Spinal cord (tissue), 9 donors: ENCODE measurements at regions not wholly inside any gene's neighbourhood (a gene's known extent, or its start where the extent isn't known, plus 50 kb on each side); places are given as distances from the start of the nearest gene placed in this dataset.

Experiments used
- DNase-seq, 6 donors: peaks; one replicate each; pipeline versions ENCODE4 v3.0.0 to v3.0.0-alpha.2; 2013 to 2015; ENCODE audit warnings: low spot score in 6 of 6, low read depth in 4 of 6
- H3K27ac ChIP-seq: one replicate; pipeline ENCODE4 v1.5.1; 2013; ENCODE audit warnings: low read depth, low read length, control low read depth
- H3K27me3 ChIP-seq: one replicate; pipeline ENCODE4 v1.6.1; 2013; ENCODE audit warnings: low read length; ENCODE audit not compliant: control insufficient read depth, insufficient read depth
- H3K36me3 ChIP-seq: one replicate; pipeline ENCODE4 v1.6.1; 2013; ENCODE audit warnings: low read length; ENCODE audit not compliant: control insufficient read depth, insufficient read depth
- H3K4me1 ChIP-seq: one replicate; pipeline ENCODE4 v1.6.1; 2013; ENCODE audit warnings: low read length; ENCODE audit not compliant: control insufficient read depth, insufficient read depth
- H3K4me3 ChIP-seq: one replicate; pipeline ENCODE4 v1.5.1; 2013; ENCODE audit warnings: low read depth, low read length, control low read depth
- H3K9me3 ChIP-seq: one replicate; pipeline ENCODE4 v1.6.1; 2013; ENCODE audit warnings: low read length; ENCODE audit not compliant: control insufficient read depth, insufficient read depth
- WGBS: methylation state at CpG from one replicate; pipeline ENCODE4 v1.1.5; 2013; ENCODE audit warnings: missing lambda C conversion rate; ENCODE audit not compliant: insufficient coverage; 5-methylcytosine and 5-hydroxymethylcytosine counted together
- donor health status: healthy.

- H3K4me3 ChIP-seq, result no peak overlapping the region
- no peak overlapping the region for H3K27ac ChIP-seq
- H3K9me3 ChIP-seq, result no peaks in the 10 kb centered on the region
- no peaks in the 10 kb centered on the region for H3K27me3 ChIP-seq
- no peak for DNase-seq
- no CpG with 5 or more reads among the region's 2 CpGs for WGBS
- no peaks in the 10 kb centered on the region for H3K4me1 ChIP-seq
- no peaks in the 10 kb centered on the region for H3K36me3 ChIP-seq
These were observed 113.2 kb downstream of the CDC14C start for GRCh38 chr7:49037346-49038210.

GRCh38 chr7:49038821-49039358 lies 114.5 kb downstream of the CDC14C start:
- Histone ChIP-seq H3K27ac (no peak overlapping the region), H3K9me3 (no peaks in the 10 kb centered on the region), H3K27me3 (no peaks in the 10 kb centered on the region), H3K4me1 (no peaks in the 10 kb centered on the region), H3K4me3 (no peak overlapping the region), H3K36me3 (no peaks in the 10 kb centered on the region)
- no peak for DNase-seq
- WGBS, result 90% methylated on average over 1 of the region's 1 CpG

DNA sequence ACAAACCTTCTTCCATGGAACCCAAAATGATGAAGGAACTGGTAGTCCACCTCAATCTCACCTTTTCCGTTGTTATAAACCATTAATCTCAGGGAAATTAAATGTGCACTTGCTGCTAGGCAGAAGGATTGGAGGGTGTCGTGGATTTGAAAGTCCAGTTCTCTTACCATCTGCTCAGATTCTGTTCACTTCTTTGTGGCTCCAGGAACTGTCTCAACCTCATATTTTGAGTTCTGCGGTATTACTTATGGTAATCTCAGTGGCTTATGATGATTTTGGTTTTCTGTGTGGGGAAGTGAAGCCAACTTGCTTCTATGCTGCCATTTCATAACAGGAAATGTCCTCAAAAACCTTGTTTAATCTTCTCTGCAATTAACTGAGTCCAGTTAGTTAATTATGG lies 136.4 kb downstream of the CDC14C start:
- Histone ChIP-seq H3K4me3 (no peak overlapping the region), H3K9me3 (peaks cover 1% of the 10 kb centered on the region), H3K36me3 (no peaks in the 10 kb centered on the region), H3K27ac (no peak overlapping the region), H3K4me1 (no peaks in the 10 kb centered on the region), H3K27me3 (no peaks in the 10 kb centered on the region)
- no peak for DNase-seq
- no CpG with 5 or more reads among the region's 3 CpGs for WGBS

- no peak overlapping the region for H3K4me3 ChIP-seq
- no peaks in the 10 kb centered on the region for H3K36me3 ChIP-seq
- no peak for DNase-seq
- no peaks in the 10 kb centered on the region for H3K27me3 ChIP-seq
- 86% methylated on average over 1 of the region's 2 CpGs for WGBS
- H3K9me3 ChIP-seq, result no peaks in the 10 kb centered on the region
- no peaks in the 10 kb centered on the region for H3K4me1 ChIP-seq
- H3K27ac ChIP-seq, result no peak overlapping the region
These were observed 150.2 kb downstream of the CDC14C start for GRCh38 chr7:49074538-49074937.

- H3K27me3 ChIP-seq, result no peaks in the 10 kb centered on the region
These were observed 156.6 kb downstream of the CDC14C start for GRCh38 chr7:49080896-49081475.

GRCh38 chr7:49088017-49088416 lies 163.7 kb downstream of the CDC14C start:
- Histone ChIP-seq H3K36me3 (no peaks in the 10 kb centered on the region), H3K4me1 (no peaks in the 10 kb centered on the region), H3K4me3 (no peak overlapping the region), H3K27me3 (no peaks in the 10 kb centered on the region), H3K9me3 (no peaks in the 10 kb centered on the region), H3K27ac (no peak overlapping the region)
- DNase-seq, result peak in 1 of 6 donors; percentile 25

More at GRCh38 chr7:49080896-49081475, 156.6 kb downstream of the CDC14C start:
- Histone ChIP-seq H3K36me3 (no peaks in the 10 kb centered on the region), H3K27ac (no peak overlapping the region), H3K4me3 (no peak overlapping the region), H3K9me3 (no peaks in the 10 kb centered on the region), H3K4me1 (no peaks in the 10 kb centered on the region)
- DNase-seq, result peak in 1 of 6 donors; percentile 59
- WGBS, result 93% methylated on average over 1 of the region's 2 CpGs

DNA sequence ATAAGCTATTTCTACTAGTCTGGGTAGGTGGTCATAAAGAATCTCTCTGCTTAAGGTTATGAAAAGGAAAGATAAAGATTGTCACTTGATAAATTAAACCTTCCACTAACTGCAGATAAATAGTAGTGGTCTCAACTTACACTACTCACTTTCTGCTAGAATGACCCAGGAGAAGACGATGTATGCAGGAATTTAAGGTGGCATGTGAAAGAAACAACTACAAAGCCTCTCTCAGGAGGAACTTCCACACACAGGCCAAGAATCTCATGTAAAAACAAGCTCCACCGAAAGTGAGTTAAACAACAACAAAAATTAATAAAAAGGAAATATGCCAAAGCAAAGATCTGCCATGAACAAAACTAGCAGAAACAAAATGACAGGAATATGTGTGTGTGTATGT lies 165.4 kb downstream of the CDC14C start:
- Histone ChIP-seq H3K36me3 (no peaks in the 10 kb centered on the region), H3K4me3 (no peak overlapping the region), H3K27ac (no peak overlapping the region), H3K9me3 (no peaks in the 10 kb centered on the region), H3K27me3 (no peaks in the 10 kb centered on the region), H3K4me1 (no peaks in the 10 kb centered on the region)
- no CpG with 5 or more reads among the region's 2 CpGs for WGBS
- DNase-seq, result no peak

GRCh38 chr7:49091089-49091488 lies 166.7 kb downstream of the CDC14C start:
- no peaks in the 10 kb centered on the region for H3K4me1 ChIP-seq
- no peak for DNase-seq
- no peaks in the 10 kb centered on the region for H3K36me3 ChIP-seq
- no peaks in the 10 kb centered on the region for H3K27me3 ChIP-seq
- no peaks in the 10 kb centered on the region for H3K9me3 ChIP-seq
- WGBS, result 57% methylated on average over 1 of the region's 3 CpGs
- no peak overlapping the region for H3K4me3 ChIP-seq
- no peak overlapping the region for H3K27ac ChIP-seq

- Histone ChIP-seq H3K27me3 (no peaks in the 10 kb centered on the region), H3K36me3 (no peaks in the 10 kb centered on the region), H3K9me3 (no peaks in the 10 kb centered on the region), H3K4me1 (no peaks in the 10 kb centered on the region), H3K27ac (no peak overlapping the region), H3K4me3 (no peak overlapping the region)
- DNase-seq, result no peak
- no CpG with 5 or more reads among the region's 2 CpGs for WGBS
These were observed 167.2 kb downstream of the CDC14C start for GRCh38 chr7:49091519-49091918.

- Histone ChIP-seq H3K27ac (no peak overlapping the region), H3K4me1 (no peaks in the 10 kb centered on the region), H3K9me3 (no peaks in the 10 kb centered on the region), H3K4me3 (no peak overlapping the region), H3K27me3 (no peaks in the 10 kb centered on the region), H3K36me3 (no peaks in the 10 kb centered on the region)
- no CpG with 5 or more reads among the region's 1 CpG for WGBS
- DNase-seq, result no peak
These were observed 168.9 kb downstream of the CDC14C start for GRCh38 chr7:49093218-49093617.
